NCI-H2227 (cell line): ENCODE measurements at regions not wholly inside any gene's neighbourhood (a gene's known extent, or its start where the extent isn't known, plus 50 kb on each side); places are given as distances from the start of the nearest gene placed in this dataset.

ENCODE experiments used
- DNase-seq: peaks from one replicate; lab custom pipeline; 2025; ENCODE audit not compliant: unreplicated experiment; lab: John Stamatoyannopoulos, UW

DNA sequence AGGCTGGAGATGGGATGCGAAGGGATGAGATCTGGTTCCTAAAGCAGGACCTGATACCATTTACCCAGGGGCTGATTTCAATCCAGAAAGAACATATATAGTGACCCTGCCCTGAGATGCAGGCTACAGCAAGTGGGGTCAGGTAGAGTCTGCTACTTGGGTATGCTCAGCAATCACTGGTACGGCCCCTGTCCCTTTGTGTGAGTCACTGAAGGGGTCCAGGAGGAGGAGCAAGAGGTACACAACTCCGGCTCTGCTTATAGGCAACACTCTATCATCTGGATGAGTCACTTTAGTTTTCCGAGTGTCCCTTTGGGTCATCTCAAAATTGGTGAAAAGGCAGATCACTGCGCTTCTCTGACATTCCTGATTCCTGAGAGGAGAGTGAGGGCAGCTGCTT, 79.6 kb upstream of the SORCS1 start:
- no peak for DNase-seq

DNA sequence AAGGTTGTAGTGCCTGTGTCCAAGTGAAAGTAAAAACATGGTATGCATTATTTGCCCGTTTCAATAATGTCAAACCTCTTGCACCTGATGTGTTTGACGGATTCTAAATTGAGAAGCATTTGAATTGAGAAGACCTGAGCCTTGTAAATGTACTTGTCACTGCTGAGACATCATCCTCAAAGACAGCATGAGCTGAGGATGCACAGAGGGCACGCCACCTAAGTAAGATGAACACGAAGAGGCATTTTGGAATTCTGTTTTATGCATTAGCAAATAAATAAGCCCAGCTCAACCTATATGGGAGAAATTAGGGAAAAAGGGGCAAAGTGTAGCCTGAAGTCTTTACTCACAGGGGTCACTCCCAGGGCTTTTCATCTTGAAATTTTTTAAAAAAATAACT, 73.8 kb upstream of the SORCS1 start:
- DNase-seq = no peak

DNA sequence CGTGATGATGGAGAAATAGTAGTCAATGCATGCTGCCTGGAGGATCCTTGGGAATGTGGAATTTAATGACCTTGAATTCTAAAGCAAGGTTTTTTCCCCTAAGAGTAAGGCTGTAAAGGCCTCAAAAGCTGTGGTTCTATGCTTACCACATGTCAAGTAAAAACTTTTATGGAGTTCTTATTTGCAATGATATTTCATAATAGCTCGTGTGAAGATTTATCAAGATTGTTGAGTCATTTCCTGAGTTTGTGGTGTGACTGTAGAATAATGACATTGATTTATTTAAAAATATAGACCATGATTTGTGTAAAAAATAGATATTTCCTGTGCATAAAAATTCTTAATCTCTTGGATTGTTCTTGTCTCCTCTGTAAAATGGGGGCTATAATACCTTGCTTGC, 67.5 kb upstream of the SORCS1 start:
- DNase-seq = no peak

DNA sequence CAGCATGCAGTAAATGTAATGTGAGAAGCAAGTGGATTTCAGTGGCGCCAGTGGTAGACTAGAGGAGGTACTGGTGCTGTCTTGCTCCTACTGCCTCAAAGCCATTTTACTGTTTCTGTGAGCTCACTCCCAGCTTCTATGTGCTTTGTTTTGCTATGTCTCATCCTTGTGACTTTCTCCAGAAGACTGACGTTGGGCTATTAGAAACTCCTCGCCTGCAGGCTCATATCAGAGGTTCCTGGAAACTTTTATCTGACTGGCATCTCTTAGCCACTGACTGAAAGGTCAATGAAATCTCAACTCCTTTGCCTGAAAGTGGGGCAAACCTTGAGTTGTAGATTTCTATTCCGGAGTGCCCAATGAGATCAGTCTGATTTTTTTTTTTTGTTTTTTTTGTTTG, 66.4 kb upstream of the SORCS1 start:
- no peak for DNase-seq

DNA sequence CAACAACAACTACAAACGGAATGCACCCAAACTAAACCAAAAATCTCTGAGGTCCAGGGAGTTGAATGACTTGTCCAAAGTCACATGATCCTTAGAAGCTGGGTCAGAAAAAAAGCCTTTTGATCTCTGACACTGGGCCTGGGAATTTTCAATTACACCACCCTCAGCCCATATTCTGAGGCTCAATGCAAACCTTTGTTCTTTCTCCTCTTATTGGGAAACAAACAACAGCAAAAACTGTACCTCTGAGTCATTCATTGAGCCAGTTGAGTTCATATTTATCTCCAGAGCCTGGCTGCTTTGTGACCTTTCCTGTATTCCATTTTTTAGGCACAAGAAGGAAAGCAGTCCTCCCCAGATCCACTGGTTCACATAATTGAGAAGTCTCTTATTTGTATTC, 51.2 kb upstream of the SORCS1 start:
- DNase-seq = no peak
